Thoracic aorta (tissue), 2 donors: ENCODE measurements at regions not wholly inside any gene's neighbourhood (a gene's known extent, or its start where the extent isn't known, plus 50 kb on each side); places are given as distances from the start of the nearest gene placed in this dataset.

Experiments used
- ATAC-seq: fragments of 150-250 bp; one replicate; pipeline ENCODE4 v1.8.0; 2017; ENCODE audit warnings: low read depth; ENCODE audit not compliant: insufficient number of reproducible peaks, low FRiP score
- DNase-seq: peaks from one replicate; pipeline ENCODE4 v3.0.0-alpha.2; 2020; ENCODE audit warnings: low spot score
- H3K27ac ChIP-seq, 2 donors: fragments of 200-600 bp; sonication (generic); 1 replicate in 1 of 2; 2 replicates in 1 of 2; pipeline ENCODE4 v1.5.1; 2016; ENCODE audit warnings: mild to moderate bottlenecking in 2 of 2, moderate library complexity in 2 of 2
- H3K27me3 ChIP-seq: fragments of 200-600 bp; sonication (generic); replicated peaks from 2 replicates; pipeline ENCODE4 v1.6.0; 2016; ENCODE audit warnings: mild to moderate bottlenecking; ENCODE audit not compliant: insufficient read depth
- H3K36me3 ChIP-seq: fragments of 200-600 bp; sonication (generic); one replicate; pipeline ENCODE4 v1.5.1; 2016
- H3K4me1 ChIP-seq, 2 donors: fragments of 200-600 bp; sonication (generic); 1 replicate in 1 of 2; 2 replicates in 1 of 2; pipeline versions ENCODE4 v1.5.1 to v1.6.0; 2016; ENCODE audit warnings: low read depth in 2 of 2, mild to moderate bottlenecking in 1 of 2; ENCODE audit not compliant: control insufficient read depth in 1 of 2
- H3K4me3 ChIP-seq: fragments of 200-600 bp; sonication (generic); 2 replicates; pipeline ENCODE4 v1.5.1; 2016; ENCODE audit warnings: mild to moderate bottlenecking
- H3K9me3 ChIP-seq: fragments of 200-600 bp; sonication (generic); 2 replicates; pipeline ENCODE4 v1.5.1; 2016
- TF ChIP-seq, protein P1 (sequence below): fragments of 200-600 bp; sonication (generic); IDR thresholded peaks from one replicate; pipeline ENCODE4 v1.5.1; 2019; ENCODE audit warnings: antibody characterized with exemption

GRCh38 chr9:110140276-110140675 lies 67.7 kb downstream of the C9orf152 start:
- Histone ChIP-seq H3K36me3 (peaks cover 28% of the 10 kb centered on the region), H3K4me3 (no peak overlapping the region), H3K4me1 (peaks cover 29 to 90% of the 10 kb centered on the region in 2 donors), H3K9me3 (no peaks in the 10 kb centered on the region), H3K27me3 (no peaks in the 10 kb centered on the region), H3K27ac (peak overlapping the region in 1 of 2 donors; percentile 54)
- ATAC-seq = no peak
- DNase-seq = no peak
- TF ChIP-seq, protein P1, sequence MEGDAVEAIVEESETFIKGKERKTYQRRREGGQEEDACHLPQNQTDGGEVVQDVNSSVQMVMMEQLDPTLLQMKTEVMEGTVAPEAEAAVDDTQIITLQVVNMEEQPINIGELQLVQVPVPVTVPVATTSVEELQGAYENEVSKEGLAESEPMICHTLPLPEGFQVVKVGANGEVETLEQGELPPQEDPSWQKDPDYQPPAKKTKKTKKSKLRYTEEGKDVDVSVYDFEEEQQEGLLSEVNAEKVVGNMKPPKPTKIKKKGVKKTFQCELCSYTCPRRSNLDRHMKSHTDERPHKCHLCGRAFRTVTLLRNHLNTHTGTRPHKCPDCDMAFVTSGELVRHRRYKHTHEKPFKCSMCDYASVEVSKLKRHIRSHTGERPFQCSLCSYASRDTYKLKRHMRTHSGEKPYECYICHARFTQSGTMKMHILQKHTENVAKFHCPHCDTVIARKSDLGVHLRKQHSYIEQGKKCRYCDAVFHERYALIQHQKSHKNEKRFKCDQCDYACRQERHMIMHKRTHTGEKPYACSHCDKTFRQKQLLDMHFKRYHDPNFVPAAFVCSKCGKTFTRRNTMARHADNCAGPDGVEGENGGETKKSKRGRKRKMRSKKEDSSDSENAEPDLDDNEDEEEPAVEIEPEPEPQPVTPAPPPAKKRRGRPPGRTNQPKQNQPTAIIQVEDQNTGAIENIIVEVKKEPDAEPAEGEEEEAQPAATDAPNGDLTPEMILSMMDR = no peak

DNA sequence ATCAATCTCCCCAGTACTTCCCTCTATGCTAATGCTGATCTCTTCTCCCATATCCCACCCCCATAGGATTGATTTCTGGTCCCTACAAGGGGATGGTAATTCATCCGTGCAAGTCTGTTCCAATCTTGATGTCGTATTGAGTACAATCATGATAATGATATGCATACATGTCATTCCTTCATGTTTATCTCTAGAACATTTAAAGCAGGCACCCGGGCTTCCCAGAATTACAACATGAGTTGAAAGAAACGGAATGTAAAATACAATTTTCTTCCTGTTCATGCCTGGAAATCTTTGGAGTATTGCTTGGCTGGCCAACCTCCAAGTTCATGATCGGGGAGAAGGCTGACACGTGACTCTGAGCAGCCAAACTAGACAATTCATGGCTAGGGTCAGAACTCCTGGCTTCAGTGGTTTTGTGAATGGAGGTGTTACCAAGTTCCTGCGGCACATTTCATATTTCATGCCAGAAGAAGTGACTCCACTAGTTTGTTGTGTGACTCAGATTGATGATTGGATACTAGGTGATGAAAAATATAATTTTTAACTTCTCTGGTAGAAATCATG lies 66.6 kb downstream of the C9orf152 start:
- H3K36me3 ChIP-seq = peaks cover 26% of the 10 kb centered on the region
- no peaks in the 10 kb centered on the region for H3K9me3 ChIP-seq
- peaks cover 29 to 87% of the 10 kb centered on the region in 2 donors for H3K4me1 ChIP-seq
- ATAC-seq (peak; percentile 71), DNase-seq (peak; percentile 71)
- TF ChIP-seq, protein P1 = no peak
- H3K27ac ChIP-seq = peak overlapping the region; percentile 29 to 54
- no peaks in the 10 kb centered on the region for H3K27me3 ChIP-seq
- no peak overlapping the region for H3K4me3 ChIP-seq

GRCh38 chr9:110142253-110142652 lies 65.7 kb downstream of the C9orf152 start:
- TF ChIP-seq, protein P1 = no peak
- no peaks in the 10 kb centered on the region for H3K9me3 ChIP-seq
- H3K4me3 ChIP-seq = no peak overlapping the region
- ATAC-seq = no peak
- DNase-seq = no peak
- H3K36me3 ChIP-seq = peaks cover 16% of the 10 kb centered on the region
- peaks cover 29 to 80% of the 10 kb centered on the region in 2 donors for H3K4me1 ChIP-seq
- peak overlapping the region; percentile 12 to 29 for H3K27ac ChIP-seq
- H3K27me3 ChIP-seq = no peaks in the 10 kb centered on the region

GRCh38 chr9:110142868-110143481 lies 65.0 kb downstream of the C9orf152 start:
- Histone ChIP-seq H3K36me3 (peaks cover 9% of the 10 kb centered on the region), H3K9me3 (no peaks in the 10 kb centered on the region), H3K4me3 (no peak overlapping the region), H3K27ac (peak overlapping the region; percentile 19 to 29), H3K27me3 (no peaks in the 10 kb centered on the region), H3K4me1 (peaks cover 30 to 81% of the 10 kb centered on the region in 2 donors)
- no peak for DNase-seq
- ATAC-seq = no peak
- TF ChIP-seq, protein P1 = no peak

DNA sequence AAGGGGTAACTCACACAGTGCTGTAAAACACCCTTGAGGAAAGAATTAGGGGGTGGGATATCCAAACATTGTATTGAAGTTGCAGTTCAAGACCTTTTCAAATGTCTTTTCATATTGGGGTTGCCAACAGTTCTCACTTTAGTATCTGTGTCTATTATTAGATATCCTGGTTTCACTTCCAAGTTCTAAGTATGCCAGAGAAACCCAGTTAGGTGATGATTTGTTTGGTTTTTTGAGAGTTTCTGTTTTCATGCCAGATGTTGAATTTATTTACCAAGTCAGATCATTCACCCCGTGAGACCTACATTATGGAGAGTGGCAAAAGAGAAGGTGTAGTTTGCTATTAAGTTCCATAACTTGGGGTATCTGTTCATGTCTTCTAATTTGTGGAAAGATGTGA lies 64.5 kb downstream of the C9orf152 start:
- H3K9me3 ChIP-seq = no peaks in the 10 kb centered on the region
- ATAC-seq = no peak
- peak overlapping the region in 1 of 2 donors; percentile 28 for H3K27ac ChIP-seq
- TF ChIP-seq, protein P1 = no peak
- no peak overlapping the region for H3K4me3 ChIP-seq
- H3K27me3 ChIP-seq = no peaks in the 10 kb centered on the region
- DNase-seq = no peak
- H3K4me1 ChIP-seq = peaks cover 35 to 82% of the 10 kb centered on the region in 2 donors
- peaks cover 4% of the 10 kb centered on the region for H3K36me3 ChIP-seq
